Right renal cortex interstitium (tissue), 3 donors: ENCODE measurements at regions not wholly inside any gene's neighbourhood (a gene's known extent, or its start where the extent isn't known, plus 50 kb on each side); places are given as distances from the start of the nearest gene placed in this dataset.
"Not testable (repeated sequence)": the region's sequence is repeated elsewhere in the genome, so short reads cannot be mapped to it uniquely, and the experiment has no call there.

Experiments used
- DNase-seq, 3 donors: peaks; one replicate each; pipeline ENCODE4 v3.0.0-alpha.2; 2013; ENCODE audit warnings: low read depth in 3 of 3, low spot score in 2 of 3

DNA sequence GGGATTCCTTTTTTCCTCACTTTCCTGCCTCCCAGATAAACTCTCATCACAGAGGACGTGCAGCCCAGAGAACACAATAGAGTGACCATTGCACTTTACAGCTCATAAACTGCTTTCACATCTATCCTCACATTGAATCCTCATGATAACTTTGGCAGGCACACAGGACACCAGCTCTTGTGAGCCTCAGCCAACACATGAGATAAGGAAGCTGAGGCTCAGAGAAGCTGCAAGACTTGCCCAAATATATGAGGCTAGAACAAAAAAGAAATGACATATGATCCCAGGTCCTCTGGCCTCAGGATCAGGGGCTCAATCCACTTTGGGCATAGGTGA is 85.0 kb upstream of the CPEB2 start:
- no peak for DNase-seq

- no peak for DNase-seq
Observed at GRCh38 chr4:14918336-14918735, 83.9 kb upstream of the CPEB2 start.

GRCh38 chr4:14919785-14920184 is 82.5 kb upstream of the CPEB2 start:
- DNase-seq, result no peak

DNA sequence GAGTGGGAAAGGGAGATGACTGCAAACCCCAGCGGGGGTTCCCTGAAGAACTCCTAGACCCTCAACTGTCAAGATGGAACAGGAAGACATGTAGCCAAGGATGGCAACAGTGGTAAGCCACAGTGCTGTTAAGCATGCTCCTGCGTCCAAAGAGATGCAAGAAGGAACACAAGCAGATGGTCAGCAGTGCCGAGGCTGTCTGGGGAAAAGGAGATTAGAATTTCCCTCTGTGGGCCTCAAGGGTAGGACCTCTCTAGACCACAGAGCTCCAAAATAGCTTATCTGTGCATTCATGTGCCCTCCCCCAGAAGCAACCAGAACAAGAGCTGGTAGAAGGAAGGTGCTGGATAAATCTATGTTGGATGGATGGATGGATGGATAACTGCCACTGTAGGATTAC is 82.0 kb upstream of the CPEB2 start:
- no peak for DNase-seq

- DNase-seq, result no peak
Observed at GRCh38 chr4:14920759-14921320, 81.4 kb upstream of the CPEB2 start.

DNA sequence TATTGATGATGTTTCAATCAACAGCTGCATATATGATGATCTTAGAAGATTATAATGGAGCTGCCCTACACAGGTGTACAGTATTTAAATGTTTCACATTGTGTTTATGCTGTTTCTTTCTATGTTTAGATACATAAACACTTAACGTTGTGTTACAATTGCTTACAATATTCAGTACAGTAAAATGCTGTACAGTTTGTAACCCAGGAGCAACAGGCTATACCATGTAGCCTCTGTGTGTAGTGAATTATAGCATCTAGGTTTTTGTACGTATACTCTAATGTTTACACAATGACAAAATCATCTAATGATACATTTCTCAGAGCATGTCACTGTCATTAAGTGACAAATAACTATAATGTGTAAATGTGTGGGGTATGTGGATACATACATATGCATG is 80.5 kb upstream of the CPEB2 start:
- DNase-seq, result not testable (repeated sequence)

GRCh38 chr4:14924076-14924811 is 78.0 kb upstream of the CPEB2 start:
- DNase-seq, result no peak

GRCh38 chr4:14924812-14925344 is 77.4 kb upstream of the CPEB2 start:
- DNase-seq, result no peak

DNA sequence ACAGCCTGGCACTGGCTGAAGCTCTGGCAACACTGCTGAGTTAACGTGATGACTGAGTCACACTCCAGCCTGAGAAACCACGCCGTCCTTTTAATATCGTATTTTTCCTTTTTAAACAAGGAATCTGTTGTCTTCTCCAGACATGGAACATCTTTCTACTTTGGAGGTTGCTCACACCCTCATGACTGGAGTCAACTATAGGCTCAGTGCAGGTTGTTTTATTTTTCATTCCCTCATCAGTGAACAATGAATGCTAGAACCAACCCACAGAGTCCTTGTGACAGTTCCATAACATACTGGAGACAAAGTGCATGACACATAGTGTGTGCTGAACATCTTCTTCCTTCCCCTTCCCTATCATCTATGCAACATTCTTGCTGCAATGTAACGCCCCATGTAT is 76.8 kb upstream of the CPEB2 start:
- DNase-seq, result no peak

DNA sequence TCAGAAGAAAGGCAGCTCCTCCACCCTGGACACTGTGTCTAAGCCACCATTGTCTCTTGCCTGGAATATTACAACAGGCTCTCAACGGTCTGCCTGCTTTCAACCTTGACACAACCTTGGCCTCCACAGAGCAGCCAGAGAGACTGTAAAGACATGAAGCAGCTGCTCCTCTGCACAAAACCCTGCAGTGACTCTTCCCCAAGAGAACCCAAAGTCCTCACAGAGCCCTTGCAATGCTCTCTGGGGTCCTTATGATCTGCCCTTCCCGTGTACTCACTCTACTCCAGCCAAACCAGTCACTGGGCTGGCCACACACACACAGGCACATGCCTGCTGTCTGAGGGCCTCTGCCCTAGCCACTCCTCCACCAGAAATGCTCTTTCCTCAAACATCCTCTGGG is 75.9 kb upstream of the CPEB2 start:
- DNase-seq, result no peak

DNA sequence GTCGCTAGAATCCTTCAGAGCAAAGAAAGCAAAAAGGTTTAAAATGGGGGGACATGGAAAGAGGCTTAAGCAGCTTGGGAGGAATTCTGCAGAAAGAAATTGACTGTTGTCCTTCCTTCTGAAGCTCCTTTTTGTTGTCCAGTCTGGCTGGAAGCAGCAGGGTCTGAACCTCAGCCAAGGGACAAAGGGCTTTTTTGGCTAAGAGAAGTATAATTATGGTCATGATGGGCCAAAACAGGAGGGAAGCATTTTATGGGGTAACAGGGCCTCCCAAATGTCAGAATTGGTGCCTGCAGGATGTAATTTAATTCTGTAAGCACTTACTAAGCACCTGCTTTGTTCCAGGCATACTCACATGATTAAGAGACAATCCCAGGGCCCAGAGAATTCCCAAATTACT is 74.2 kb upstream of the CPEB2 start:
- no peak for DNase-seq

GRCh38 chr4:14929669-14930068 is 72.6 kb upstream of the CPEB2 start:
- DNase-seq, result no peak

GRCh38 chr4:14934704-14935390 is 67.4 kb upstream of the CPEB2 start:
- DNase-seq, result no peak

DNA sequence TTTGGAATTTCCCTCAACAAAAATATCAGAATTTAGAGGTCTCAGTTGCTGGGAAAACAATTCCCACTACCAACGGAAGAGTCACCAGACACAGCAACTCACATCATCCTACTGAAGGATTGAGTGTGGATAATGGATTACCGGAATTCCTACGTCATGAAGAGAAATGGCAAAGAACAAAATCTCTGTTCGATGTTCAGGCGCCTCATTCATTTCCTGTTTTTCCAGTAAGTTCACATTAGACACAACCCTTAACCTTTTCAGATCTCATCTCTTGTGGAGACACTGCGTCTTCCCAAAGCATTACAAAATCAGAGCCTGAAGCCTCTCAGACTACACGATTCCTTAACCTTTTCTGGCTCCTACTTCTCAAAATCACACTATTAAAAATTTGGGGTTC is 58.5 kb upstream of the CPEB2 start:
- no peak for DNase-seq

GRCh38 chr4:14952352-14952751 is 49.9 kb upstream of the CPEB2 start:
- DNase-seq, result no peak
